HCT116 (cell line): ENCODE measurements at regions not wholly inside any gene's neighbourhood (a gene's known extent, or its start where the extent isn't known, plus 50 kb on each side); places are given as distances from the start of the nearest gene placed in this dataset.

Experiments used
- ATAC-seq: fragments of 200-7000 bp; cut with Tn5 transposase; 2 replicates; pipeline ENCODE4 v1.9.1; 2020; ENCODE audit warnings: mild to moderate bottlenecking, moderate library complexity
- BruUV-seq: library from RNA; stranded (reverse); fragments of 400-500 nt; replicated peaks from 2 replicates; lab custom pipeline; 2021; lab: Mats Ljungman, UMichigan
- CTCF ChIA-PET: fragments of 300-600 bp; sonication (Branson Sonifier 250); formaldehyde crosslinking; loops from one replicate; lab custom pipeline; 2021; ENCODE audit warnings: antibody characterized with exemption; lab: Charles Lee
- POLR2A ChIA-PET: fragments of 300-600, 350-600 bp; sonication (Branson Sonifier 250); formaldehyde crosslinking; loops from one replicate; lab custom pipeline; 2021; ENCODE audit warnings: antibody characterized with exemption; lab: Charles Lee
- RAD21 ChIA-PET, 2 experiments: fragments of 300-600 bp; sonication (Branson Sonifier 250); formaldehyde crosslinking; loops; one replicate each; lab custom pipeline; 2023; ENCODE audit warnings: low total read pairs in 2 of 2; ENCODE audit not compliant: uncharacterized antibody in 2 of 2, unreplicated experiment in 2 of 2, low non-redundant PET in 1 of 2; lab: Charles Lee
- DNase-seq: peaks from one replicate; pipeline ENCODE4 v3.0.0-alpha.2; 2010; ENCODE audit warnings: low read depth, low spot score
- H2AFZ ChIP-seq: fragments of 200-600 bp; shearing (Covaris generic), sonication (generic); 2 replicates; pipeline ENCODE4 v1.6.1; 2017; ENCODE audit warnings: low read depth, mixed run types, mixed read lengths, antibody characterized with exemption, low read length; ENCODE audit not compliant: poor library complexity, severe bottlenecking
- H3K27ac ChIP-seq: 2 replicates; pipeline ENCODE4 v1.5.1; 2012; ENCODE audit warnings: low read depth, low read length
- H3K27me3 ChIP-seq: fragments of 200-600 bp; sonication (generic); 2 replicates; pipeline ENCODE4 v1.6.1; 2016; ENCODE audit warnings: mixed run types, low read length, mixed read lengths; ENCODE audit not compliant: insufficient read depth
- H3K36me3 ChIP-seq, 2 experiments: fragments of 200-500 bp in 1 of 2; fragments of 200-600 bp in 1 of 2; sonication (Bioruptor generic) in 1 of 2; sonication (generic) in 1 of 2; 2 replicates each; pipeline versions ENCODE4 v1.5.1 to v1.6.1; 2014 to 2016; ENCODE audit warnings: low read length in 2 of 2, inconsistent platforms in 1 of 2, mixed read lengths in 1 of 2, mixed run types in 1 of 2; ENCODE audit not compliant: insufficient read depth in 2 of 2, control insufficient read depth in 1 of 2
- H3K4me1 ChIP-seq, 2 experiments: fragments of 200-600 bp in 1 of 2; sonication (generic) in 1 of 2; 2 replicates each; pipeline versions ENCODE4 v1.5.1 to v1.6.1; 2012 to 2017; ENCODE audit warnings: low read length in 2 of 2, inconsistent platforms in 1 of 2, mild to moderate bottlenecking in 1 of 2, mixed read lengths in 1 of 2, mixed run types in 1 of 2, moderate library complexity in 1 of 2; ENCODE audit not compliant: insufficient read depth in 2 of 2, control insufficient read depth in 1 of 2
- H3K4me2 ChIP-seq: fragments of 200-600 bp; sonication (generic); 2 replicates; pipeline ENCODE4 v1.6.1; 2017; ENCODE audit warnings: mixed run types, low read length, mixed read lengths
- H3K4me3 ChIP-seq, 2 experiments: fragments of 200-600 bp in 1 of 2; sonication (generic) in 1 of 2; replicated peaks in 1 of 2; 2 replicates each; pipeline ENCODE4 v1.5.1; 2011 to 2016; ENCODE audit warnings: low read length in 2 of 2, control low read depth in 1 of 2, low read depth in 1 of 2, mild to moderate bottlenecking in 1 of 2, mixed read lengths in 1 of 2, mixed run types in 1 of 2
- H3K79me2 ChIP-seq: fragments of 200-600 bp; sonication (generic); 2 replicates; pipeline ENCODE4 v1.6.1; 2017; ENCODE audit warnings: mild to moderate bottlenecking, mixed run types, low read length, moderate library complexity, mixed read lengths; ENCODE audit not compliant: insufficient read depth
- H3K9ac ChIP-seq: fragments of 200-600 bp; sonication (generic); 2 replicates; pipeline ENCODE4 v1.6.1; 2016; ENCODE audit warnings: low read length, mixed read lengths
- H3K9me2 ChIP-seq: fragments of 200-600 bp; sonication (generic), shearing (Covaris generic); 2 replicates; pipeline ENCODE4 v1.6.1; 2017; ENCODE audit warnings: mixed run types, mild to moderate bottlenecking, moderate library complexity; ENCODE audit not compliant: insufficient read depth
- H3K9me3 ChIP-seq, 2 experiments: fragments of 200-500 bp in 1 of 2; fragments of 200-600 bp in 1 of 2; sonication (Bioruptor generic) in 1 of 2; sonication (generic) in 1 of 2; 2 replicates each; pipeline ENCODE4 v1.6.1; 2014 to 2017; ENCODE audit warnings: low read length in 2 of 2, mixed read lengths in 2 of 2, inconsistent platforms in 1 of 2, low read depth in 1 of 2, mild to moderate bottlenecking in 1 of 2, mixed run types in 1 of 2, moderate library complexity in 1 of 2; ENCODE audit not compliant: control insufficient read depth in 1 of 2, insufficient read depth in 1 of 2
- H4K20me1 ChIP-seq: fragments of 200-600 bp; sonication (generic), shearing (Covaris generic); 2 replicates; pipeline ENCODE4 v1.6.1; 2017; ENCODE audit warnings: mixed run types, mild to moderate bottlenecking, moderate library complexity; ENCODE audit not compliant: insufficient read depth
- CBX3 ChIP-seq: IDR thresholded peaks from 2 replicates; pipeline ENCODE4 v1.6.1; 2012; ENCODE audit warnings: low read depth
- EGR1 ChIP-seq: IDR thresholded peaks from 2 replicates; pipeline ENCODE4 v1.6.1; 2012; ENCODE audit warnings: low read depth
- EZH2 ChIP-seq: fragments of 200-600 bp; sonication (generic); IDR thresholded peaks from 2 replicates; pipeline ENCODE4 v1.6.1; 2017; ENCODE audit warnings: antibody characterized with exemption, mixed run types
- EZH2phosphoT487 ChIP-seq: fragments of 200-600 bp; IDR thresholded peaks from 2 replicates; pipeline ENCODE4 v1.6.1; 2018; ENCODE audit warnings: antibody characterized with exemption, borderline replicate concordance
- JUND ChIP-seq: IDR thresholded peaks from 2 replicates; pipeline ENCODE4 v1.6.1; 2012
- POLR2A ChIP-seq: IDR thresholded peaks from 2 replicates; pipeline ENCODE4 v1.7.0; 2011; ENCODE audit warnings: borderline replicate concordance; ENCODE audit not compliant: insufficient read depth, insufficient read length; ENCODE audit errors: extremely low read depth
- SP1 ChIP-seq: IDR thresholded peaks from 2 replicates; pipeline ENCODE4 v1.6.1; 2012; ENCODE audit warnings: low read depth
- TCF7L2 ChIP-seq: IDR thresholded peaks from 2 replicates; pipeline ENCODE4 v1.7.0; 2011; ENCODE audit warnings: borderline replicate concordance, inconsistent platforms; ENCODE audit not compliant: insufficient read depth, insufficient read length; ENCODE audit errors: extremely low read depth
- ZFX ChIP-seq: fragments of 450-650 bp; IDR thresholded peaks from 2 replicates; pipeline ENCODE4 v1.6.1; 2017
- intact Hi-C: fragments of 100-400 bp; cut with micrococcal nuclease; formaldehyde crosslinking; loops from 2 replicates; pipeline ENCODE4 v1.10.0; 2022
- TF ChIP-seq, protein P1 (sequence below): IDR thresholded peaks from 2 replicates; pipeline ENCODE4 v1.6.1; 2011; ENCODE audit warnings: mild to moderate bottlenecking, low read length, moderate library complexity; ENCODE audit not compliant: insufficient replicate concordance; ENCODE audit errors: extremely low read depth
- TF ChIP-seq, protein P2 (sequence below), 3 experiments: fragments of 200-600 bp in 1 of 3; sonication (generic) in 1 of 3; IDR thresholded peaks in 2 of 3; conservative IDR thresholded peaks in 1 of 3; 2 replicates each; pipeline ENCODE4 v1.5.1; 2012 to 2017; ENCODE audit warnings: low read depth in 2 of 3, low read length in 2 of 3, antibody characterized with exemption in 1 of 3, borderline replicate concordance in 1 of 3, control low read depth in 1 of 3, mild to moderate bottlenecking in 1 of 3, mixed read lengths in 1 of 3, mixed run types in 1 of 3, moderate library complexity in 1 of 3; ENCODE audit not compliant: insufficient read depth in 1 of 3
- TF ChIP-seq, protein P3 (sequence below): IDR thresholded peaks from 2 replicates; pipeline ENCODE4 v1.6.1; 2012; ENCODE audit warnings: low read depth

DNA sequence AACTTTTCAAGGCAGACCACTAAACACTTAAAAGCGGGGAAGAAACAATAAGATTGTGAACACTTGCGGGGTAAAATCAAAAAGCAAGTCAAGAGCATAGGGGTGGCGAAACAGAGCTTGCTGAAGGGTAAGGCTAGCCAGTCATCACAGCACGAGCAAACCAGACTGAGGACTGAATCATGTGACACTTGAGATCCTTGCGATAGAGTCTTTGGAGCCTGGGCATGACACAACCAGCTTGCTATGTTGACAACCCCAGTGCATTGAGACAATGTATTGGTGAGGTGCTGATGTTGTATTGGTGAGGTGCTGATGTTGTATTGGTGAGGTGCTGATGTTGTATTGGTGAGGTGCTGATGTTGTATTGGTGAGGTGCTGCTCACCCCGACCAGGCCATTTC is 72.3 kb downstream of the SLIT2 start:
- Histone ChIP-seq H3K79me2 (no peaks in the 10 kb centered on the region), H3K9me3 (no peaks in the 10 kb centered on the region), H2AFZ (no peak overlapping the region), H3K4me3 (no peak overlapping the region), H3K27ac (no peak overlapping the region), H3K27me3 (peaks cover 9% of the 10 kb centered on the region; the same call in 1 of the 2 replicates), H3K9me2 (no peaks in the 10 kb centered on the region), H3K4me2 (no peak overlapping the region), H3K36me3 (no peaks in the 10 kb centered on the region)
- no TSS peak for BruUV-seq
- DNase-seq (no peak), ATAC-seq (no peak)
- ChIA-PET RAD21 (no interaction called here), CTCF (no interaction called here)
- TF ChIP-seq, protein P1, sequence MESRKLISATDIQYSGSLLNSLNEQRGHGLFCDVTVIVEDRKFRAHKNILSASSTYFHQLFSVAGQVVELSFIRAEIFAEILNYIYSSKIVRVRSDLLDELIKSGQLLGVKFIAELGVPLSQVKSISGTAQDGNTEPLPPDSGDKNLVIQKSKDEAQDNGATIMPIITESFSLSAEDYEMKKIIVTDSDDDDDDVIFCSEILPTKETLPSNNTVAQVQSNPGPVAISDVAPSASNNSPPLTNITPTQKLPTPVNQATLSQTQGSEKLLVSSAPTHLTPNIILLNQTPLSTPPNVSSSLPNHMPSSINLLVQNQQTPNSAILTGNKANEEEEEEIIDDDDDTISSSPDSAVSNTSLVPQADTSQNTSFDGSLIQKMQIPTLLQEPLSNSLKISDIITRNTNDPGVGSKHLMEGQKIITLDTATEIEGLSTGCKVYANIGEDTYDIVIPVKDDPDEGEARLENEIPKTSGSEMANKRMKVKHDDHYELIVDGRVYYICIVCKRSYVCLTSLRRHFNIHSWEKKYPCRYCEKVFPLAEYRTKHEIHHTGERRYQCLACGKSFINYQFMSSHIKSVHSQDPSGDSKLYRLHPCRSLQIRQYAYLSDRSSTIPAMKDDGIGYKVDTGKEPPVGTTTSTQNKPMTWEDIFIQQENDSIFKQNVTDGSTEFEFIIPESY, result no peak
- TF ChIP-seq, protein P2, sequence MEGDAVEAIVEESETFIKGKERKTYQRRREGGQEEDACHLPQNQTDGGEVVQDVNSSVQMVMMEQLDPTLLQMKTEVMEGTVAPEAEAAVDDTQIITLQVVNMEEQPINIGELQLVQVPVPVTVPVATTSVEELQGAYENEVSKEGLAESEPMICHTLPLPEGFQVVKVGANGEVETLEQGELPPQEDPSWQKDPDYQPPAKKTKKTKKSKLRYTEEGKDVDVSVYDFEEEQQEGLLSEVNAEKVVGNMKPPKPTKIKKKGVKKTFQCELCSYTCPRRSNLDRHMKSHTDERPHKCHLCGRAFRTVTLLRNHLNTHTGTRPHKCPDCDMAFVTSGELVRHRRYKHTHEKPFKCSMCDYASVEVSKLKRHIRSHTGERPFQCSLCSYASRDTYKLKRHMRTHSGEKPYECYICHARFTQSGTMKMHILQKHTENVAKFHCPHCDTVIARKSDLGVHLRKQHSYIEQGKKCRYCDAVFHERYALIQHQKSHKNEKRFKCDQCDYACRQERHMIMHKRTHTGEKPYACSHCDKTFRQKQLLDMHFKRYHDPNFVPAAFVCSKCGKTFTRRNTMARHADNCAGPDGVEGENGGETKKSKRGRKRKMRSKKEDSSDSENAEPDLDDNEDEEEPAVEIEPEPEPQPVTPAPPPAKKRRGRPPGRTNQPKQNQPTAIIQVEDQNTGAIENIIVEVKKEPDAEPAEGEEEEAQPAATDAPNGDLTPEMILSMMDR (IDR thresholded peaks at IDR 0.05 in 2 of 3, conservative IDR thresholded peaks at IDR 0.05 in 1 of 3; ENCODE audit: borderline replicate concordance in 1 of 3, insufficient read depth in 1 of 3, low read depth in 2 of 3, low read length in 2 of 3), result no peak
- TF ChIP-seq POLR2A, result no peak
- TF ChIP-seq, all 23 proteins: peak for 0
- Histone ChIP-seq H3K9ac (no peak overlapping the region), H3K4me1 (no peaks in the 10 kb centered on the region), H4K20me1 (no peaks in the 10 kb centered on the region)
- intact Hi-C loops, result no loop called here
- POLR2A ChIA-PET, result no interaction called here

DNA sequence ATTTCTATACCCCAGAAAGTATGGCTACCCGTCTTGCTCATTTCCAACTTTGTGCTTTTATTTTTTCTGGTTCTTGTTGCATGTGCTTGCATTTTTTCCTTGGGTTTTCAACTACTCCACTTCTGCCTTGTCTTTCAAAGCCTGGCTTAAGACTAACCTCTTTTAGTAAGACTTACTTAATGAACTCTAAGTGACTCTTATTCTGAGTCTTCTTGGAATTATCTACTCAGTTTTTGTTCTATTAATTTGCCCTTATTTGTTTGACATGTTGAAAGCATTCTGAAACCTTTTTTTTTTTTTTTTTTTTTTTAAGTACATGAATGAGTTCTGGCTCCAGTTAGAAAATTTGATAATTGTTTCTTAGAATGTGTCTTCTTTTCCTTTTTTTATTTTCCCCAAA is 74.8 kb downstream of the SLIT2 start:
- Histone ChIP-seq H3K36me3 (no peaks in the 10 kb centered on the region), H3K4me3 (no peak overlapping the region), H4K20me1 (no peaks in the 10 kb centered on the region), H3K9ac (no peak overlapping the region), H3K4me1 (no peaks in the 10 kb centered on the region), H2AFZ (no peak overlapping the region), H3K79me2 (no peaks in the 10 kb centered on the region), H3K27ac (no peak overlapping the region), H3K4me2 (no peak overlapping the region), H3K9me3 (no peaks in the 10 kb centered on the region), H3K9me2 (no peaks in the 10 kb centered on the region), H3K27me3 (peaks cover 15% of the 10 kb centered on the region; the same call in 1 of the 2 replicates)
- POLR2A ChIA-PET, result no interaction called here
- CTCF ChIA-PET, result no interaction called here
- RAD21 ChIA-PET, result no interaction called here
- intact Hi-C loops, result no loop called here
- ATAC-seq (no peak), DNase-seq (no peak)
- no TSS peak for BruUV-seq
- TF ChIP-seq EZH2, result no peak
- no peak for TF ChIP-seq TCF7L2
- no peak for TF ChIP-seq CBX3
- TF ChIP-seq, protein P3, sequence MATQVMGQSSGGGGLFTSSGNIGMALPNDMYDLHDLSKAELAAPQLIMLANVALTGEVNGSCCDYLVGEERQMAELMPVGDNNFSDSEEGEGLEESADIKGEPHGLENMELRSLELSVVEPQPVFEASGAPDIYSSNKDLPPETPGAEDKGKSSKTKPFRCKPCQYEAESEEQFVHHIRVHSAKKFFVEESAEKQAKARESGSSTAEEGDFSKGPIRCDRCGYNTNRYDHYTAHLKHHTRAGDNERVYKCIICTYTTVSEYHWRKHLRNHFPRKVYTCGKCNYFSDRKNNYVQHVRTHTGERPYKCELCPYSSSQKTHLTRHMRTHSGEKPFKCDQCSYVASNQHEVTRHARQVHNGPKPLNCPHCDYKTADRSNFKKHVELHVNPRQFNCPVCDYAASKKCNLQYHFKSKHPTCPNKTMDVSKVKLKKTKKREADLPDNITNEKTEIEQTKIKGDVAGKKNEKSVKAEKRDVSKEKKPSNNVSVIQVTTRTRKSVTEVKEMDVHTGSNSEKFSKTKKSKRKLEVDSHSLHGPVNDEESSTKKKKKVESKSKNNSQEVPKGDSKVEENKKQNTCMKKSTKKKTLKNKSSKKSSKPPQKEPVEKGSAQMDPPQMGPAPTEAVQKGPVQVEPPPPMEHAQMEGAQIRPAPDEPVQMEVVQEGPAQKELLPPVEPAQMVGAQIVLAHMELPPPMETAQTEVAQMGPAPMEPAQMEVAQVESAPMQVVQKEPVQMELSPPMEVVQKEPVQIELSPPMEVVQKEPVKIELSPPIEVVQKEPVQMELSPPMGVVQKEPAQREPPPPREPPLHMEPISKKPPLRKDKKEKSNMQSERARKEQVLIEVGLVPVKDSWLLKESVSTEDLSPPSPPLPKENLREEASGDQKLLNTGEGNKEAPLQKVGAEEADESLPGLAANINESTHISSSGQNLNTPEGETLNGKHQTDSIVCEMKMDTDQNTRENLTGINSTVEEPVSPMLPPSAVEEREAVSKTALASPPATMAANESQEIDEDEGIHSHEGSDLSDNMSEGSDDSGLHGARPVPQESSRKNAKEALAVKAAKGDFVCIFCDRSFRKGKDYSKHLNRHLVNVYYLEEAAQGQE, result no peak
- TF ChIP-seq SP1, result no peak
- TF ChIP-seq EZH2phosphoT487, result no peak
- TF ChIP-seq EGR1, result no peak
- no peak for TF ChIP-seq ZFX
- no peak for TF ChIP-seq JUND
